ENCODE measurements at regions not wholly inside any gene's neighbourhood (a gene's known extent, or its start where the extent isn't known, plus 50 kb on each side); places are given as distances from the start of the nearest gene placed in this dataset.

GRCh38 chr2:100627330-100628300 lies 64.8 kb downstream of the PDCL3 start:
- no peak for DNase-seq (ENCODE audit: low spot score)

GRCh38 chr2:100628506-100628905 lies 65.7 kb downstream of the PDCL3 start:
- DNase-seq (ENCODE audit: low spot score), result no peak

- no peak for DNase-seq (ENCODE audit: low spot score)
Measured at GRCh38 chr2:100629309-100629708, 66.5 kb downstream of the PDCL3 start.

GRCh38 chr2:100630473-100630977 lies 67.7 kb downstream of the PDCL3 start:
- DNase-seq (ENCODE audit: low spot score), result no peak

GRCh38 chr2:100632037-100632436 lies 69.2 kb downstream of the PDCL3 start:
- no peak for DNase-seq (ENCODE audit: low spot score)

- no peak for DNase-seq (ENCODE audit: low spot score)
Measured at GRCh38 chr2:100632759-100633158, 70.0 kb downstream of the PDCL3 start.

- DNase-seq (ENCODE audit: low spot score), result no peak
Measured at GRCh38 chr2:100639588-100640390, 77.0 kb downstream of the PDCL3 start.

- no peak for DNase-seq (ENCODE audit: low spot score)
Measured at GRCh38 chr2:100640431-100641124, 77.8 kb downstream of the PDCL3 start.

GRCh38 chr2:100641125-100641435 lies 78.3 kb downstream of the PDCL3 start:
- no peak for DNase-seq (ENCODE audit: low spot score)

GRCh38 chr2:100642425-100642824 lies 79.6 kb downstream of the PDCL3 start:
- DNase-seq (ENCODE audit: low spot score), result no peak

GRCh38 chr2:100643467-100643866 lies 80.7 kb downstream of the PDCL3 start:
- DNase-seq (ENCODE audit: low spot score), result no peak

GRCh38 chr2:100643906-100644501 lies 81.2 kb downstream of the PDCL3 start:
- no peak for DNase-seq (ENCODE audit: low spot score)

- DNase-seq (ENCODE audit: low spot score), result no peak
Measured at GRCh38 chr2:100645695-100646429, 83.1 kb downstream of the PDCL3 start.

GRCh38 chr2:100647709-100648108 lies 84.9 kb downstream of the PDCL3 start:
- DNase-seq (ENCODE audit: low spot score), result no peak

GRCh38 chr2:100650151-100650550 lies 87.4 kb downstream of the PDCL3 start:
- no peak for DNase-seq (ENCODE audit: low spot score)

- no peak for DNase-seq (ENCODE audit: low spot score)
Measured at GRCh38 chr2:100653449-100654035, 90.7 kb downstream of the PDCL3 start.

GRCh38 chr2:100654611-100655010 lies 91.8 kb downstream of the PDCL3 start:
- no peak for DNase-seq (ENCODE audit: low spot score)

- DNase-seq (ENCODE audit: low spot score), result no peak
Measured at GRCh38 chr2:100655446-100655845, 92.7 kb downstream of the PDCL3 start.

- no peak for DNase-seq (ENCODE audit: low spot score)
Measured at GRCh38 chr2:100655936-100656534, 93.2 kb downstream of the PDCL3 start.

GRCh38 chr2:100658017-100658416 lies 95.2 kb downstream of the PDCL3 start:
- DNase-seq (ENCODE audit: low spot score), result no peak

Data from HuH-7.5 (cell line).